Panc1 (cell line): ENCODE measurements at regions not wholly inside any gene's neighbourhood (a gene's known extent, or its start where the extent isn't known, plus 50 kb on each side); places are given as distances from the start of the nearest gene placed in this dataset.

Experiments
- ATAC-seq: fragments of 200-7000 bp; cut with Tn5 transposase; 2 replicates; pipeline ENCODE4 v1.9.1; 2020; ENCODE audit warnings: mild to moderate bottlenecking, moderate library complexity
- BruUV-seq: library from RNA; stranded (reverse); fragments of 400-500 nt; replicated peaks from 2 replicates; lab custom pipeline; 2021; lab: Mats Ljungman, UMichigan
- CTCF ChIA-PET: fragments of 300-600 bp; sonication (Branson Sonifier 250); formaldehyde crosslinking; loops from one replicate; lab custom pipeline; 2022; ENCODE audit warnings: antibody characterized with exemption; lab: Charles Lee
- POLR2A ChIA-PET: fragments of 300-600 bp; sonication (Branson Sonifier 250); formaldehyde crosslinking; loops from one replicate; lab custom pipeline; 2022; ENCODE audit warnings: antibody characterized with exemption; lab: Charles Lee
- DNase-seq: peaks from one replicate; pipeline ENCODE4 v3.0.0-alpha.2; 2010; ENCODE audit warnings: low read depth, low spot score
- H3K27ac ChIP-seq: 2 replicates; pipeline ENCODE4 v1.5.1; 2011; ENCODE audit warnings: mild to moderate bottlenecking, low read length, inconsistent platforms
- H3K27me3 ChIP-seq: fragments of 200-500 bp; sonication (Bioruptor generic); 2 replicates; pipeline ENCODE4 v1.6.0; 2014; ENCODE audit warnings: low read length, inconsistent platforms; ENCODE audit not compliant: control insufficient read depth, insufficient read depth
- H3K36me3 ChIP-seq: fragments of 200-500 bp; sonication (Bioruptor generic); 2 replicates; pipeline ENCODE4 v1.5.1; 2014; ENCODE audit warnings: inconsistent platforms, mild to moderate bottlenecking, low read length, moderate library complexity; ENCODE audit not compliant: control insufficient read depth, insufficient read depth
- H3K4me1 ChIP-seq: 2 replicates; pipeline ENCODE4 v1.5.1; 2011; ENCODE audit warnings: inconsistent platforms, mild to moderate bottlenecking, low read length, moderate library complexity; ENCODE audit not compliant: control insufficient read depth, insufficient read depth
- H3K4me3 ChIP-seq, 2 experiments: 2 replicates each; pipeline ENCODE4 v1.5.1; 2011 to 2012; ENCODE audit warnings: low read depth in 2 of 2, low read length in 2 of 2, mild to moderate bottlenecking in 2 of 2, inconsistent platforms in 1 of 2, moderate library complexity in 1 of 2
- H3K9me3 ChIP-seq: fragments of 200-500 bp; sonication (Bioruptor generic); 2 replicates; pipeline ENCODE4 v1.5.1; 2014; ENCODE audit warnings: low read depth, mild to moderate bottlenecking, inconsistent platforms, low read length, moderate library complexity; ENCODE audit not compliant: control insufficient read depth, insufficient read depth
- CTCF ChIP-seq: fragments of 450-650 bp; IDR thresholded peaks from 2 replicates; pipeline ENCODE4 v1.5.1; 2017; ENCODE audit warnings: mild to moderate bottlenecking
- POLR2AphosphoS5 ChIP-seq: IDR thresholded peaks from 2 replicates; pipeline ENCODE4 v1.6.1; 2012; ENCODE audit warnings: mild to moderate bottlenecking, low read depth, low read length, moderate library complexity
- REST ChIP-seq, 2 experiments: IDR thresholded peaks; 2 replicates each; pipeline ENCODE4 v1.6.1; 2011 to 2012; ENCODE audit warnings: low read depth in 2 of 2, control low read depth in 1 of 2, low read length in 1 of 2, mild to moderate bottlenecking in 1 of 2, moderate library complexity in 1 of 2; ENCODE audit not compliant: insufficient read depth in 1 of 2
- SIN3A ChIP-seq: IDR thresholded peaks from 2 replicates; pipeline ENCODE4 v1.6.1; 2012; ENCODE audit warnings: low read depth, mild to moderate bottlenecking, low read length, moderate library complexity, borderline replicate concordance; ENCODE audit not compliant: insufficient read depth
- TCF7L2 ChIP-seq: IDR thresholded peaks from 2 replicates; pipeline ENCODE4 v1.6.1; 2011; ENCODE audit warnings: mild to moderate bottlenecking, low read depth, low read length, inconsistent platforms
- in situ Hi-C: cut with HindIII; loops from 2 replicates; pipeline ENCODE4 v1.10.0; 2016; ENCODE audit warnings: low sequenced_read_pairs, low pct_unique_long_range_greater_than_20kb
- intact Hi-C: fragments of 100-400 bp; cut with micrococcal nuclease; formaldehyde crosslinking; loops from one replicate; pipeline ENCODE4 v1.10.0; 2022; ENCODE audit not compliant: unreplicated experiment

- Histone ChIP-seq H3K4me3 (no peak overlapping the region), H3K9me3 (no peaks in the 10 kb centered on the region; the same call in 1 of the 2 replicates), H3K4me1 (no peaks in the 10 kb centered on the region), H3K36me3 (no peaks in the 10 kb centered on the region), H3K27me3 (peaks cover 26% of the 10 kb centered on the region), H3K27ac (no peak overlapping the region)
- CTCF ChIA-PET: no interaction called here
- DNase-seq (no peak), ATAC-seq (no peak)
- POLR2A ChIA-PET: no interaction called here
- intact Hi-C loops: no loop called here
- BruUV-seq: no TSS peak
- in situ Hi-C loops: no loop called here
- no peak for TF ChIP-seq TCF7L2
- no peak for TF ChIP-seq CTCF
- TF ChIP-seq REST (IDR thresholded peaks at IDR 0.05; ENCODE audit: insufficient read depth in 1 of 2, low read depth in 2 of 2, low read length in 1 of 2): no peak
- no peak for TF ChIP-seq SIN3A
- no peak for TF ChIP-seq POLR2AphosphoS5
Measured at GRCh38 chr1:22371408-22371807, 80.2 kb upstream of the ZBTB40 start.

GRCh38 chr1:22373252-22373651, 78.4 kb upstream of the ZBTB40 start:
- ATAC-seq: no peak
- TF ChIP-seq POLR2AphosphoS5 (no peak), CTCF (no peak), REST (IDR thresholded peaks at IDR 0.05; ENCODE audit: insufficient read depth in 1 of 2, low read depth in 2 of 2, low read length in 1 of 2) (no peak), SIN3A (no peak), TCF7L2 (no peak)
- no TSS peak for BruUV-seq

More at GRCh38 chr1:22373252-22373651, 78.4 kb upstream of the ZBTB40 start:
- POLR2A ChIA-PET: no interaction called here
- Histone ChIP-seq H3K36me3 (no peaks in the 10 kb centered on the region), H3K4me1 (no peaks in the 10 kb centered on the region), H3K27me3 (peaks cover 16% of the 10 kb centered on the region), H3K4me3 (no peak overlapping the region), H3K9me3 (no peaks in the 10 kb centered on the region; the same call in 1 of the 2 replicates), H3K27ac (no peak overlapping the region)
- CTCF ChIA-PET: interaction anchor here (0.7 kb wide), 1 partner anchor 77 kb away, joined by 3 read pairs; no protein-coding TSS in a partner anchor
- intact Hi-C loops (no loop called here), in situ Hi-C loops (no loop called here)
- no peak for DNase-seq
